ENCODE measurements at regions not wholly inside any gene's neighbourhood (a gene's known extent, or its start where the extent isn't known, plus 50 kb on each side); places are given as distances from the start of the nearest gene placed in this dataset.

DNA sequence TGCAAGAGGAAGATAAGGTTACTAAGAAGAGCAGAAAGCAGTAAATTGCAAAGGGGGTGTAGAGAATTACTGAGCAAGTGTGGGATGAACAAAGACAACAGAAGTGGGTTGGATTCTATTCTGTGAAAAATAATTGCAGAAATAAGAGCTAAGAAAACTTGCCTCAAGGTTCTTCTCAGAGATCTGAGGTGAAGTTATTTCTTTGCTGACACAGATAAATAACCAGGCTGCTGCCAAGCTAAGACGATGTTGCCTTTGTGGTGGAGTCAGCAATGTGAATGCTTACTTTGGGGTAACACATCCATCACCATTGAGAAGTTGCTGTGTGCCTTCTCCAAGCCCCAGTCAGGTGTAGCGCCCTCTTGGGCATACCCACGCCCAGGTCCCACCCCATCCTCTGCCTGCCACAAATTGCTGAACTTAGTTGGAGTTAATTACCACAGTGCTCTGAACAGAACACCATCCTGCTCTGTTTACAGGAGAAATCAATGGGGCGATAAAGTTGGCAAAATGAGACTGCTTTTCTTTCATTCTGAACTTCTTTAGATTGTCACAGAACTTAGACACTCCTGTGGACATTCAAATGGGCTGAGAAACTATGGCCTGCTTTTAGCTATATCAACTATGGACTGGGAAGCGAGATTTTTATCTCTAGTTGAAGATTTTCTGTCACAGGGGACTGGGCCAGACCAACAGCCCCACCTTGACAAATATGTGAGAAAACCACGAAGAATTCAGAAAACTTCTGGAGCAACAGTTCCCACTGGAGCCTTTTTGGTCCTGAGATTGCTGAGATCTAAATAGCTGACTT lies 283.6 kb downstream of the TMX3 start:
- TF ChIP-seq, protein P1, sequence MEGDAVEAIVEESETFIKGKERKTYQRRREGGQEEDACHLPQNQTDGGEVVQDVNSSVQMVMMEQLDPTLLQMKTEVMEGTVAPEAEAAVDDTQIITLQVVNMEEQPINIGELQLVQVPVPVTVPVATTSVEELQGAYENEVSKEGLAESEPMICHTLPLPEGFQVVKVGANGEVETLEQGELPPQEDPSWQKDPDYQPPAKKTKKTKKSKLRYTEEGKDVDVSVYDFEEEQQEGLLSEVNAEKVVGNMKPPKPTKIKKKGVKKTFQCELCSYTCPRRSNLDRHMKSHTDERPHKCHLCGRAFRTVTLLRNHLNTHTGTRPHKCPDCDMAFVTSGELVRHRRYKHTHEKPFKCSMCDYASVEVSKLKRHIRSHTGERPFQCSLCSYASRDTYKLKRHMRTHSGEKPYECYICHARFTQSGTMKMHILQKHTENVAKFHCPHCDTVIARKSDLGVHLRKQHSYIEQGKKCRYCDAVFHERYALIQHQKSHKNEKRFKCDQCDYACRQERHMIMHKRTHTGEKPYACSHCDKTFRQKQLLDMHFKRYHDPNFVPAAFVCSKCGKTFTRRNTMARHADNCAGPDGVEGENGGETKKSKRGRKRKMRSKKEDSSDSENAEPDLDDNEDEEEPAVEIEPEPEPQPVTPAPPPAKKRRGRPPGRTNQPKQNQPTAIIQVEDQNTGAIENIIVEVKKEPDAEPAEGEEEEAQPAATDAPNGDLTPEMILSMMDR (IDR thresholded peaks at IDR 0.05) = no peak
- no peak for TF ChIP-seq POLR2A (IDR thresholded peaks at IDR 0.05)
